GM21390 (cell line): ENCODE measurements at regions not wholly inside any gene's neighbourhood (a gene's known extent, or its start where the extent isn't known, plus 50 kb on each side); places are given as distances from the start of the nearest gene placed in this dataset.
A peak's percentile ranks its signal among the peaks of the same experiment; 100 is the strongest.

Experiments used
- ATAC-seq: cut with Tn5 transposase; IDR thresholded peaks from one replicate; pipeline ENCODE4 v1.9.1; 2021; ENCODE audit not compliant: unreplicated experiment

- no peak for ATAC-seq
These were observed 141.1 kb upstream of the HNMT start for GRCh38 chr2:137823196-137823595.

GRCh38 chr2:137824501-137824900, 139.8 kb upstream of the HNMT start:
- ATAC-seq = no peak

- peak; percentile 93 for ATAC-seq
These were observed 137.6 kb upstream of the HNMT start for GRCh38 chr2:137826373-137827372.

- ATAC-seq = no peak
These were observed 135.6 kb upstream of the HNMT start for GRCh38 chr2:137828624-137829023.

- no peak for ATAC-seq
These were observed 135.0 kb upstream of the HNMT start for GRCh38 chr2:137829251-137829650.

GRCh38 chr2:137834760-137835379, 129.4 kb upstream of the HNMT start:
- no peak for ATAC-seq

- no peak for ATAC-seq
These were observed 127.6 kb upstream of the HNMT start for GRCh38 chr2:137836671-137837070.

GRCh38 chr2:137837830-137838229, 126.4 kb upstream of the HNMT start:
- no peak for ATAC-seq

- peak; percentile 70 for ATAC-seq
These were observed 125.8 kb upstream of the HNMT start for GRCh38 chr2:137838255-137839092.

GRCh38 chr2:137842430-137842829, 121.8 kb upstream of the HNMT start:
- ATAC-seq = no peak

GRCh38 chr2:137842952-137843351, 121.3 kb upstream of the HNMT start:
- no peak for ATAC-seq

GRCh38 chr2:137845422-137845821, 118.9 kb upstream of the HNMT start:
- no peak for ATAC-seq

- no peak for ATAC-seq
These were observed 117.3 kb upstream of the HNMT start for GRCh38 chr2:137846993-137847392.

- ATAC-seq = no peak
These were observed 116.8 kb upstream of the HNMT start for GRCh38 chr2:137847443-137847842.

GRCh38 chr2:137857881-137858280, 106.4 kb upstream of the HNMT start:
- no peak for ATAC-seq

- ATAC-seq = no peak
These were observed 101.6 kb upstream of the HNMT start for GRCh38 chr2:137862651-137863050.

- ATAC-seq = peak; percentile 68
These were observed 98.2 kb upstream of the HNMT start for GRCh38 chr2:137865954-137866540.

GRCh38 chr2:137870682-137871081, 93.6 kb upstream of the HNMT start:
- ATAC-seq = peak; percentile 72

- ATAC-seq = no peak
These were observed 91.7 kb upstream of the HNMT start for GRCh38 chr2:137872577-137872976.

- no peak for ATAC-seq
These were observed 90.6 kb upstream of the HNMT start for GRCh38 chr2:137873536-137874244.
